ENCODE measurements at regions not wholly inside any gene's neighbourhood (a gene's known extent, or its start where the extent isn't known, plus 50 kb on each side); places are given as distances from the start of the nearest gene placed in this dataset.

DNA sequence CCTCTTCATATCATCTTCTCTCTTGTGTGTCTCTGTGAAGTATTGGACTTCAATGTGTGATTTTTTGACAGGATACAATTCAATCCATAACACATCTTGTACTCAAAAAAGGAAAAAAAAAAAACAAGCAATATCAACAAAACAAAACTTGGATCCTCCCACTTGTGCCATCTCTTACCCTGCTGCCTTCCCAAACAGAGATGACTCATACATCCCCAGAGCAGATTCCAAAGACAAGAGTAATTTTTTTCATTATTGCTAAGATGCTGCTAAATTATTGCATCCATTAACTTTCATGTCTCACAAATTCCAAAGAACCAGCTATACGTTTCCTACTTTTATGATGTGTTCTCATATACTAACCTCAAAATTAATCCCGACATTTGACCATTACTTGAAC is 479.2 kb downstream of the GBA3 start:
- Histone ChIP-seq H3K4me2 (ENCODE audit: low read length) (no peak overlapping the region), H3K27ac (ENCODE audit: low read depth, low read length) (no peak overlapping the region), H3F3A (ENCODE audit: control insufficient read depth, insufficient read depth) (no peaks in the 10 kb centered on the region), H3K79me2 (ENCODE audit: control insufficient read depth, low read length) (no peaks in the 10 kb centered on the region), H3K9me3 (ENCODE audit: control insufficient read depth, insufficient read depth, low read length) (no peaks in the 10 kb centered on the region), H3K4me3 (ENCODE audit: low read length) (no peak overlapping the region), H3K9me2 (replicated peaks; ENCODE audit: control insufficient read depth, low read length) (no peaks in the 10 kb centered on the region), H3K4me1 (ENCODE audit: control insufficient read depth, low read length) (no peaks in the 10 kb centered on the region), H4K20me1 (ENCODE audit: control insufficient read depth, insufficient read depth, low read depth, low read length) (no peaks in the 10 kb centered on the region), H3K36me3 (ENCODE audit: control insufficient read depth, low read length) (no peaks in the 10 kb centered on the region), H3K27me3 (ENCODE audit: control insufficient read depth, low read length) (no peaks in the 10 kb centered on the region)
- TF ChIP-seq, protein P1, sequence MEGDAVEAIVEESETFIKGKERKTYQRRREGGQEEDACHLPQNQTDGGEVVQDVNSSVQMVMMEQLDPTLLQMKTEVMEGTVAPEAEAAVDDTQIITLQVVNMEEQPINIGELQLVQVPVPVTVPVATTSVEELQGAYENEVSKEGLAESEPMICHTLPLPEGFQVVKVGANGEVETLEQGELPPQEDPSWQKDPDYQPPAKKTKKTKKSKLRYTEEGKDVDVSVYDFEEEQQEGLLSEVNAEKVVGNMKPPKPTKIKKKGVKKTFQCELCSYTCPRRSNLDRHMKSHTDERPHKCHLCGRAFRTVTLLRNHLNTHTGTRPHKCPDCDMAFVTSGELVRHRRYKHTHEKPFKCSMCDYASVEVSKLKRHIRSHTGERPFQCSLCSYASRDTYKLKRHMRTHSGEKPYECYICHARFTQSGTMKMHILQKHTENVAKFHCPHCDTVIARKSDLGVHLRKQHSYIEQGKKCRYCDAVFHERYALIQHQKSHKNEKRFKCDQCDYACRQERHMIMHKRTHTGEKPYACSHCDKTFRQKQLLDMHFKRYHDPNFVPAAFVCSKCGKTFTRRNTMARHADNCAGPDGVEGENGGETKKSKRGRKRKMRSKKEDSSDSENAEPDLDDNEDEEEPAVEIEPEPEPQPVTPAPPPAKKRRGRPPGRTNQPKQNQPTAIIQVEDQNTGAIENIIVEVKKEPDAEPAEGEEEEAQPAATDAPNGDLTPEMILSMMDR (IDR thresholded peaks at IDR 0.05; ENCODE audit: low read depth, low read length, poor library complexity, severe bottlenecking), result no peak
- TF ChIP-seq EZH2phosphoT487 (IDR thresholded peaks at IDR 0.05; ENCODE audit: borderline replicate concordance, low read length), result no peak

DNA sequence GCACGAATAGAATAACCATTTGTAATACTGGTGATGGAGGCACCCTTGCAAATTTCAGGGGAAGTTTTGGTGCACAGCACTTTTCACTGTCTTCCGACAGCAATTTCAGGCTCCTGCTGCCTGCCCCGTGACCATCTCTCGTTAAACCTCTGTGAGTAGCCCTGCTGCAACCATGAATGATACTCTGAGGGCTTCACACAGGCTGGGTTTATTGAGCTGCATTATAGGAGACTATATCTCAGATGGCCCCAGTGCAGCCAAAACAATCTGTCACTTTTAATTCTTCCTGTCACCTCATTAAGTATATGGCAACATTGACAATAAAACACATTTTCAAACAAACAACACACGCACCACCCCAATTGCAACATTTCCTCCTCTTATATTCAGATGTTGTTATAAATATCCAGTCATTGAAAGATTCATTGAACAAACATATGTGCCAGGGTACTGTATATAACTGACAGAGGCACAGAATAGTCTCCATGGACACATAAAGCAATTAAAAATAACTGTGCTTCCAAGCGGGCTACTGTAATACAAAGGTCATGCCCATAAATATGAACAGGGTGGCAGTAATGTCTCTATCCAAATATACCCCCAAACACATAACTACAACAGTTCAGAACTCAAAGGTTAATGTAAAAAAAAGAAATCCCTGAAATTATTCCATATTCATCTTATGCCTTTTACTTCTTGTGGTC is 477.0 kb downstream of the GBA3 start:
- Histone ChIP-seq H3K27ac (ENCODE audit: low read depth, low read length) (no peak overlapping the region), H3K36me3 (ENCODE audit: control insufficient read depth, low read length) (no peaks in the 10 kb centered on the region), H3K4me1 (ENCODE audit: control insufficient read depth, low read length) (no peaks in the 10 kb centered on the region), H4K20me1 (ENCODE audit: control insufficient read depth, insufficient read depth, low read depth, low read length) (no peaks in the 10 kb centered on the region), H3K4me3 (ENCODE audit: low read length) (no peak overlapping the region), H3K9me3 (ENCODE audit: control insufficient read depth, insufficient read depth, low read length) (no peaks in the 10 kb centered on the region), H3K27me3 (ENCODE audit: control insufficient read depth, low read length) (no peaks in the 10 kb centered on the region), H3F3A (ENCODE audit: control insufficient read depth, insufficient read depth) (no peaks in the 10 kb centered on the region), H3K4me2 (ENCODE audit: low read length) (no peak overlapping the region), H3K79me2 (ENCODE audit: control insufficient read depth, low read length) (no peaks in the 10 kb centered on the region), H3K9me2 (replicated peaks; ENCODE audit: control insufficient read depth, low read length) (no peaks in the 10 kb centered on the region)
- TF ChIP-seq, protein P1 (IDR thresholded peaks at IDR 0.05; ENCODE audit: low read depth, low read length, poor library complexity, severe bottlenecking), result no peak
- no peak for TF ChIP-seq EZH2phosphoT487 (IDR thresholded peaks at IDR 0.05; ENCODE audit: borderline replicate concordance, low read length)

DNA sequence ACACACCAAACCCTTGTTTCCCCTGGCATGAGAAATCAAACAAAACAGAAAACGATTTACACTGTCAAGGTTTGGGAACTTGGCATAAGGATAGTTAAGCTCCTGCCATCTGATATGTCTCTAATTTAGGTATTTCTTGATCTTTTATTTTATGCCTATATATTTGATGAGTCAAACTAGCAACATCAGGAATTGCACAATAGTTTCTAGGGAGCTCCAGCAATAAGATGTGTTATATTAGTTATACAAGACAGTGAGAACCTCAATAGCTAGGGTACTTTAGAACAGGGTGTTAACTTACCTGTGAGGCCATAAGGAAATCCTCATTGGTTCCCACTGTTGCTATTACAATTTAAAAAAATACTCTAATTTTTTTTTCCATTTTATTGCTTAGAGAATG is 474.2 kb downstream of the GBA3 start:
- no peaks in the 10 kb centered on the region for H3F3A ChIP-seq (ENCODE audit: control insufficient read depth, insufficient read depth)
- no peaks in the 10 kb centered on the region for H4K20me1 ChIP-seq (ENCODE audit: control insufficient read depth, insufficient read depth, low read depth, low read length)
- H3K9me3 ChIP-seq (ENCODE audit: control insufficient read depth, insufficient read depth, low read length), result no peaks in the 10 kb centered on the region
- no peaks in the 10 kb centered on the region for H3K27me3 ChIP-seq (ENCODE audit: control insufficient read depth, low read length)
- H3K4me3 ChIP-seq (ENCODE audit: low read length), result no peak overlapping the region
- no peak overlapping the region for H3K27ac ChIP-seq (ENCODE audit: low read depth, low read length)
- no peaks in the 10 kb centered on the region for H3K4me1 ChIP-seq (ENCODE audit: control insufficient read depth, low read length)
- no peaks in the 10 kb centered on the region for H3K9me2 ChIP-seq (replicated peaks; ENCODE audit: control insufficient read depth, low read length)
- TF ChIP-seq, protein P1 (IDR thresholded peaks at IDR 0.05; ENCODE audit: low read depth, low read length, poor library complexity, severe bottlenecking), result no peak
- no peak for TF ChIP-seq EZH2phosphoT487 (IDR thresholded peaks at IDR 0.05; ENCODE audit: borderline replicate concordance, low read length)
- no peaks in the 10 kb centered on the region for H3K36me3 ChIP-seq (ENCODE audit: control insufficient read depth, low read length)
- no peaks in the 10 kb centered on the region for H3K79me2 ChIP-seq (ENCODE audit: control insufficient read depth, low read length)
- no peak overlapping the region for H3K4me2 ChIP-seq (ENCODE audit: low read length)
